HG02798 (cell line): ENCODE measurements at regions not wholly inside any gene's neighbourhood (a gene's known extent, or its start where the extent isn't known, plus 50 kb on each side); places are given as distances from the start of the nearest gene placed in this dataset.

Experiments used
- ATAC-seq: cut with Tn5 transposase; IDR thresholded peaks from one replicate; pipeline ENCODE4 v1.9.1; 2021; ENCODE audit warnings: mild to moderate bottlenecking; ENCODE audit not compliant: unreplicated experiment, poor library complexity

DNA sequence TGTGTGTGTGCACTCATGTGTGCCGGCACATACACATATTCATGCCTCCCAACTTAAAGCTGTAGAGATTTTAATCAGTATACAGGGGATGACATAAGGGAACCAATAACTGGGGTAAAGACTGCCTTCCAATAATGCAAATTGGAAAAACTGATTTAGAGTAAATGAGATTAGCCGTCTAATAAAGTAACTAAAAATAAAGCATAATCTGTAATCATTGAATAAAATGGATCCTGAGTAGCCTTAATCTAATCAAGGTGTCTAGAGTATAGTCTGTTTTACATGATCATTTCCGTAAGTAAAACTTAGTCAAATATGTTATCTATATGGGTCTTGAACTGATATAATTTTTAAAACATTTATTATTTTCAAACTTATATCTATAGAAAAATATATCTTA is 925.8 kb downstream of the FSTL5 start:
- ATAC-seq: no peak

DNA sequence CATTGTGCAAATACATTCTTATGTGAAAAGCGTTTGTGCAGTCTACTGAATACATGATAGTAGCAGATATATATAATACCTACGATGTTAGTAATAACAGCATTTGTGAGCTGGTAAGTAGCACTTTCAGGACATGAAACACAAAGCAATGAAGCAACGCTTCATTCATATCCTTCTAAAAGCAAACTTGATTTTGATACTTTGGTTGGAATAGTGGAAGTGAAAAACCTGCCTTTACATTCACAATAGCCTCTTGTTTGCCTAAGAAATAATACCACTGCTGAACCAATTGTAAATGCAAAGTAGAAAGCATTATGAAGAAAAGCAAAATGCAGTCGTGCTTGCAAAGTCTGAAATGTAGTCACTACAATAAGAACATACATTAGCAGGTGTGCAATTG is 926.3 kb downstream of the FSTL5 start:
- ATAC-seq: no peak

DNA sequence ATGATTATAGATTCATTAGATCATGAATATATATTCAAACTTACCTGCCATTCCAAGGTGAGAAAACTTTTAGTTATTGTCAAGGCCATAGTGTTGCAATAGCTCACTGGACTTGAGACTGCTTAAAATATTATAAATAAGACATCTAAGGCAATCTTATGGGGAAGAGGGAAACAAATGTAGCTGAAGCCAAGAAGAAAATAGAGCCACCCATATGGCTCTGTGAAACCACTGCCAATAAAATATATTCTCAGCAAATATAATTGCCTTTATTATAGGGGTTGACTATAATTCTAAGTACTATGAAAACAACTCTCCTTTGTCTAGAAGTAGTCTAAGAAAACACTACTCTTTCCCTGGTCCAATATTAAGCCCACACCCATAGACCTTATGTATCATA is 938.5 kb downstream of the FSTL5 start:
- no peak for ATAC-seq

DNA sequence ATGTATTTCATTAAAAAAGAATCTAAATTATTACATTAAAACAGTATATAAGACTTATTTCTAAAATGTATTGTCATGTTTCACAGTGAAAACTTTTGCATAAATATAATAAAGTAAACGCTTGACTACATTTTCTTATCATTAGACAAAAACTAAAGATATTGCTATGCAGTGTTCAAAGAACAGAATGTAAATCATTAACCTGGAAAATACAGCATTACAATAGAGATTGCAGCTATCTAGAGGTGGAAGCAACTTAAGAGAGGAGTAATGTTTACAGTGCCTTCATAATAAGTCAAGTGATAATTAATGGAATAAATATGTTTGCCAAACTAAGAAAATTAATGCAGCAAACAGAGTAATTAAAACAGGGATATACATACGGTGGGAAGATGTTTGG is 940.9 kb downstream of the FSTL5 start:
- ATAC-seq: no peak

DNA sequence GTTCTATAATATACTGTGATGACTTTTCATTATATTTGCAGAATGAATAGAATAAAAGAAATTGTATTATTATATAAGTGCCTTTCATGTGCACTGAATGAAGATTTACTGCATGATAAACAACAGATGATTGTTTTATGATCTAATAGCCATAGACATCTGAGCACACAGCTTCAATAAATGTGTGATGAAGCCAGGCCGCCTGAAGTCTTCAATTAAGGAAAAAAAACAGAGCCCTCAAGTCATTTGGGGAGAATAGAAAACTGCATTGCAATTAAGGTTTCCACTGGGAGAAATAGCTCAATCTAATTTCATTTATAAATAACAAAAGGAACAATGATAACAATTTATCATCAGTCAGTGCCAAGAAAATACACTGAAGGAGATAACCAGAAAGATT is 955.2 kb downstream of the FSTL5 start:
- no peak for ATAC-seq

DNA sequence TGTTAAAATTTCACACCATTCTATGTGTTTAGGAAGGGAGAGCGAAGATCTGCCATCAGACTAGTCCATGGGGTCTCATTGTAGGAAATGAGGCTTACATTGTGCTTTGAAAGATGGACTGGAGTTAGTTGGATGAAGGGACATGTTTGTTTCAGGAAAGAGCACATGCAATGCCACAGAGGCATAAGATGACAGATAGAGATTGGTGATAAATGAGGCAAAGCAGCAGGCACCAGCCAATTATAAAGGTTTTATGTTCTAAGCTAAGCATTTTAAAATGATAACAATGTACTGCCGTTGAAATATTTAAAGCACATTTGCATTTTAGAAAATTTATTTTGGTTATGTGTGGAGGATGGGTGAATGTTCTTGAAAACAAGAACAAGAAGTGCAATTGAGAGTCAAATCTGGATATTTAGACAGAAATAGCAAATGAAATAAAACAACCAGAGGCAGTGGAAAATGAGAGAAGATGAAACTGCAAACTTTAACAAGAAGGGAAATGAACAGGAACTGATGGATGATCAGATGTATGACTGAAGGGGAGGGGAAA is 957.2 kb downstream of the FSTL5 start:
- ATAC-seq: no peak

DNA sequence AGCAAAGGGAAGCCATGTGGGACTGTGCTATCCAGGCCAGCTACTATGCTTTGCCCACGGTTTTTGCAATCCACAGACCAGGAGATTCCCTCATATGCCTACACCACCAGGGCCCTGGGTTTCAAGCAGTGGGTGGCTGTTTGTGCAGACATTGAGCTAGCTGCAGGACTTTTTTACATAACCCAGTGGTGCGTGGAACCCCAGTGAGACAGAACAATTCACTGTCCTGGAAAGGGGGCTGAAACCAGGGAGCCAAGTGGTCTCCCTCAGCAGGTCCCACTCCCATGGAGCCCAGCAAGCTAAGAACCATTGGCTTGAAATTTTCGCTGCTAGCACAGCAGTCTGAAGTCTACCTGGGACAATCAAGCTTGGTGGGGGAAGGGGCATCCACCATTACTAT is 959.9 kb downstream of the FSTL5 start:
- no peak for ATAC-seq

DNA sequence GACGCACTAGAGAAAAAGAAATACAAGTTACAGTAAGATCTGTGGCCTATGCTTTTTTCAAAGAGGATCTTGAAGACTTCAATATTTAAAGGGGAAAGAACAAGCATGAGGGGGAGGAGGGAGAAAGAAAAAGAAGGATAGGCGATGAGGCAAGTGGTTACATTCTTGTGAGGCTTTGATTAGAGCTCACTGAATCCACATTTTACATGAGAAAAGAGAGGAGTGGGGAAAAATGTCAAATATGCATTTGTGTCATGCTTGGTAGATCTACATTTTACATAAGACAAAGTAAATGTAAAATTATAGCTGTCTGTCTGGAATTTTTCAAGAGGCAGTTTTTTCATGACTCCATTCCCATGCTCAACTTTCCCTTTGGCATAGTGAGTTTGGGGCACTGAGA is 965.9 kb downstream of the FSTL5 start:
- no peak for ATAC-seq

DNA sequence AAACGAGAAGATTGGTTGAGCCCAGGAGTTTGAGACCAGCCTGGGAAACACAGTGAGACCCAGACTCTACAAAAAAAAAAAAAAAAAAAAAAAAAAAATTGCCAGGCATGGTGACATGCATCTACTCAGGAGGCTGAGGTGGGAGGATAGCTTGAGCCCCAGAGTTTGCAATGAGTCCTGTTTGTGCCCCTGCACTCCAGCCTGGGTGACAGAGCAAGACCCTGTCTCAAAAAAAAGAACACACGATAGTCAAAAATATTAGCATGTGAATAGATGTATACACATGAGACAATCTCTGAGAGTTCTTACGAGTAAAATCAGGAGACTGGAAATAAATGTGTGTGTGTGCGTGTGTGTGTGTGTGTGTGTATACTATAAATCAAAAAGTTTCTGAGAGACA is 966.3 kb downstream of the FSTL5 start:
- no peak for ATAC-seq

DNA sequence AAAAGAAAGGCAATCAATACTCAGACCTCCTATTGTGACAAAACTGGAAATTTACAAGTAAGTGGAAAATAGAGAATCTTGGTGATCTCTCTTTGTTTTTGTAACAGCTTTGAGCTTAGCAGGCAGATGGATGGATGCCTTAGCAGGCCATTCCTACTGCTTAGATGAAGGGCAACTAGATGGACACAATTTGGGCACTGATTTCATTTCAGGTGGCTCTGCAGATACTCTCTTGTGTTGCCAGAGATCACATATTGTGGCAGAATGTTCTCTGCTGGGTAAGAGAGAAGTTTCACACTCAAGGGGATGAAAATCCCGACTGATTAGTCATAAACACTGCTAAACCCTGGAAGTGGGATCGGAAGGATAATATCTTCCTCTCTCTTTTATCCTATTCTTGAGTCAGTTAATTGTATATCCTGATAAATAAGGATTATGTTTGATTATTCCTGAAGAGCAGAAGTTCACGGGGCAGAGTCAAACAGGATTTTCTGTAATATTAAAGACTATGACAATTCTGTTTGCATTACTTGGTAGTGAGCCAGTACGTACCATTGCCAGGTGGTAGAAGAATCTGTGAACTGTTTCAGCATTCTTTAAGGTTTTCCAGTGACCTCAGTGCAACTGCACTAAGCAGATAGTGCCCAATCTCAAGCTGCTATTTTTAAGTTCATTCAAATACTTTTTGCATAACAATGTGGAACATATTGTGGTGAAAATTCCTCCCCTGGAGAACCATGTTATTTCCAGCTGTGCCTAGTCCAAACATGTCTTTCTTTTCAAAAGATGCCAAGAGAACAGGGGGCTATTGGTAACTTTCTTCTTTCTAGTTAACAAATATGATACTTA is 974.3 kb downstream of the FSTL5 start:
- no peak for ATAC-seq

DNA sequence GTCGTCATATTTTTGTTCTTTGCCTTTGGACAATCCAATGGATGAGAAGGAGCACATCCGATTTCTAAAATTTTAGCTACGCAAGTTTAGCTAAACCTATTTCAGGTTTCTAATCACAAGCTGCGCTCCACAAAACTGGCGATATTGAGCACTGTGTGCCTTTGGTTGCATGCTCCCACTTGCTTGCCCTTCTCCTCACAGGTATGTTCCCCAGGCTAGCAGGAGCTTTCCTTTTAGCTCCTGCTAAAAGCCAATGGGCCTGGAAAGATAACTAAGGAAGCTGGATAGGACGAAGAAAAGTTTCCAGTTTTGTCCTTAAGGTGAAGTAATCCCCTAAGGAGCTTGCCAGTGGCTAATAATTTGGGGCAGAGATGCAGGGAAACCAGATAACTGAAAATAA is 975.2 kb downstream of the FSTL5 start:
- ATAC-seq: no peak

DNA sequence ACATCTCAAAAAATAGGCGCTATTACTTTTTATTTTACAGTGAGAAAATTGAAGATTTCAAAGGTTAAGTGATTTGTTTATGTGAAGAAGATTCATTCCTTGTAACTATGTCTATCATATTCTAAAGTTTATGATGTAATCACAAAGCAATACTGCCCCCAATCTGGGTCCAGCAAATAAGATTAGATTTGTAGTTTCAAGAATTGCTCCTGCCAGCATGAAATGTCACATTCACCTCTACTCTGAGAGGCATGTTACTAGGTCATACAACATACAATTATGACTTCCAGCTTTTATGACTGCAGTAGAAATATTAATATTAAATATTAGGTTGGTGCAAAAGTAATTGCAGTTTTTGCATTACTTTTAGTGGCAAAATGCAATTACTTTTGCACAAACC is 976.2 kb downstream of the FSTL5 start:
- ATAC-seq: no peak

DNA sequence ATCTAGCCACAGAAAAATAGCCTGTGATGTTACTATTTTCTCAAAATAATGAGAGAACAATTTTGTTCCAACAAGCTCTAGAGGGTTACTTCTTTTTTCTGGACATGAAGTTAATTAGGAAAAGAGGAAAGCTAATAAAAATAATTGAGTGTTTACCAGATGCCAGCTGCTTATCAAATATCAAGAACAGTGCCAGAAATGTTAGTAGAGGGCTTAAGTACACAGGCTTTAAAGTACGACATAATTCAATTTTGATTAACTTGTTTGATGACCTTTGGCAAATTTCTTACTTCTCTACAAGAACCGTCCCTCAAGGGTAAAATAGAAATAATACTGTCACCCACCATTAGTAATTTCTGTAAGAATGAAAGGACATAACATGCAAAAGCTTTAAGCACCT is 977.0 kb downstream of the FSTL5 start:
- ATAC-seq: no peak

DNA sequence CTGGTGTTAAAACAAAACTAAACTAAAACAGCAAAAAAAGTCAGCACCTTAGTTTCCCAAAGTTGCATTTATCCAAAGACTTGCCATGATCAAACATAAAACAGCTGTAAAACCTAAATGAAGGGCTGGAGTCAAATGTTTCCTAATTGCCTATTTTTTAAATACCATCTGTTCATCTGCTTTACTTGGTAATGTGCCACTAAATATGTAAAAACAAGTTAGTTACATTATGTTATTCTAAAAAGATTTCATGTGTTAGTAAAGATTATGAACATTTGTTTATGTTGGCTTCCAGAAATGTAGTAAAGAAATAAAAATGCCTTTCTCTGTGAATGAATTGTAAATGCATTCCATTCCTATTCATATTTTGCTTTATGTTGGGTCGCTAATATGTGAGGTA is 977.8 kb downstream of the FSTL5 start:
- no peak for ATAC-seq

DNA sequence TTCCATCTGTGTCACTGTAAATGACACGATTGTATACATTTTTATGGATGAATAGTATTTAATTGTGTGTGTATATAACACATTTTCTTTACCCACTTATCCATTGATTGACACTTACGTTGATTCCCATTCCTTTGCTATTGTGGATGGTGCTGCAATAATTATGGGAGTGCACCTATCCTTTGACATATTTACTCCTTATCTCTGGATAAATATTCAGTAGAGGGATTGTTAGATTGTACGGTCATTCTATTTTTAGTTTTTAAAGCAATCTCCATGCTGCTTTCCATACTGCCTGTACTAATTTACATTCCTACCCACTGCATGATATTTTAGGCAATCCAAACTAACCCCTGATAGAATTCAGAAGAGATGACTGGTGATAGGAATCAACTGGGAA is 980.1 kb downstream of the FSTL5 start:
- ATAC-seq: no peak

DNA sequence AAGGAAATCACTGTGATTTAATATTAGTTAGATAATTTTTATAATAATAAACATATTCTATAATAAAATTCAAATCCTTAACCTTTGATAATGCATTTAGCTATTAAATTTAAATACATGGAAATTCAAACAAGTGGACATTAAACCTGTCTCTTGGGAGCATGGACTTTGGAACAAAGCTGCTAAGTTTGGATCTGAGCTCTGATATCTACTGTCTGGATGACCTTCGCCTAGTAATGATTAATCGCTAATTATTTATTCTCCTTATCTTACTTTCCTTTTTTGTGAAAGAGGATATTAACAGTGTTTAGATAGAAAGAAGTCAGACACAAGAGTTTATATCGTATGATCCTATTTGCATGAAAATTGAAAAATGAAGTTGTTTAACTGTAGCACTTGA is 980.9 kb downstream of the FSTL5 start:
- no peak for ATAC-seq

DNA sequence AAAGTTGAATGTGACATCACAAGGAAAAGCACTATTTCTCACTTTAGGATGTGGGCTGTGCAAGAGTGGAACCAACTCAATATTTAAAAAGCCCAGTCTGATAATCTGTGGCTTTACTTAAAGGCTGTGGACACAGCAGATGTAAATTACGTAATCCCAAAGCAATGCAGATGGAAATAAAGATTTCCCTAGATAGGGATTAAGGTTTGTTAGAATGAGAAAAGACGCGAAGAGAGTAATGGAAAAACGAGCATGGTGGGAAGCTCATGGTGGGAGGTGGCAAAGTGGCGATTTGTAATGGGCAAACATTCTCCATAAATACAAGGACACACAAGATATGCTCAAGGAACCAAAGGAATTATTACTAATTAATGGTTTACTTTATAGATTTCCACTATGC is 985.5 kb downstream of the FSTL5 start:
- ATAC-seq: no peak

DNA sequence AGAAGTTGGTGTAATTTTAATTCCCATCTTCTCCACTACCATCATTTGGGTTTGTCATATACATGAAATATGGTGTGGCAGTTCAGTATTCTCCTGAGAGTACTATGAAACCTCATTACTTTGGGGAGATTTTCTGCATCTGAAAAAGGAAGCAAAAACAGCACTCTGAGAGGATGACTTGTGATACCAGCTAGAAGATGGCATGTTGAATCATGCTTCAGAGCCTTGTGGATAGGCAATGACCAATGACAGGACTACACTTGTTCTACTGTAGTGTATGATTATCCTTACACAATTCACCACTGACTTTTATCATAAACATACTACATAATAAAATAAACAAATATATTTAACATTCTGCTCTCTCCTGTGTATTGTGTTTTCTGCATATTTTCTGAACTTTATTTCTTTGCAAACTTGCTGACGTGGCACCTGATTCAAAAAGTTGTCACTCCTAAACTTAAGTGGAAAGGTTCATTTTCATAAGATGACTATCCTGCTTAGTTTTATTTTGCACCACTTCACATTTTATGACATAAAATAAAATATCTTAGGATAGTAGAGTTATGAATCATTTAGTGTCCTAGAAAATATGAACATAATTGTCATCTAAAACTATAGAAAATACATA is 991.3 kb downstream of the FSTL5 start:
- ATAC-seq: no peak

DNA sequence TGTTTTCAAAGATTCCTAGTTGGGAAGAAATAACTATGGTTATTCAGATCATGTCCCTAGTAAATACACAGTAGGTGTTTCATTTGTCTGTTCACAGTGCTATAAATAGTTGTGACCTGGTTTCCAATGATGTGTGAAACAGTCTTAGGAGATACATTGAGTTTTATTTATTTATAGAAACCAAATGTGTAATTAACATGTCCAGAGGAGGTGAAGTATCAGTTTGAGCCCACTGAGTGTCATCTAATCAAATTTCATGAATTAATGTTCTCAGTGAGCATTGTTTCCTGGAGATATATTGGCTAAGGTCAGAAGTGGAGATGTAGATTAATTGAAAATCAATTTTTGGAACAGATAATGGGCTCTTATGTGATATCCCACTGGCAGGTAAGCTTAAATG is 996.3 kb downstream of the FSTL5 start:
- no peak for ATAC-seq

DNA sequence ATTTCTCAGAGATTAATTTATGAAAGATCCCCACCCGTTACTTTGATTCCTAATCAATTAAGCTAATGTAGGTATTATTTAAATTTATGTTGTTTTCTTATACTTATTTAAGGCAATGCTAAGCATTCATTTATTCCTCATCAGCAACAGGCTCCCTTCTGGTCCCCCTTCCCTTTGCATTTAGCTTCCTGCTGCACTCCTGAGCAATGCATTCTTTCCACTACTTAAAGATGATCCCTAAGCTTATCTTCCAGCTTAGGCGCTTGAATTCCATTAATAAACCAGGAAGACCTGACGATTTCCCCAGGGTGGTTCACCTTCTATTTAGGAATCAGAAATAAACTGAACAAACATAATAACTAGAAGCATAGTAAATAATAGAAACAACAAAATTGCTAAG is 1003.1 kb downstream of the FSTL5 start:
- no peak for ATAC-seq

DNA sequence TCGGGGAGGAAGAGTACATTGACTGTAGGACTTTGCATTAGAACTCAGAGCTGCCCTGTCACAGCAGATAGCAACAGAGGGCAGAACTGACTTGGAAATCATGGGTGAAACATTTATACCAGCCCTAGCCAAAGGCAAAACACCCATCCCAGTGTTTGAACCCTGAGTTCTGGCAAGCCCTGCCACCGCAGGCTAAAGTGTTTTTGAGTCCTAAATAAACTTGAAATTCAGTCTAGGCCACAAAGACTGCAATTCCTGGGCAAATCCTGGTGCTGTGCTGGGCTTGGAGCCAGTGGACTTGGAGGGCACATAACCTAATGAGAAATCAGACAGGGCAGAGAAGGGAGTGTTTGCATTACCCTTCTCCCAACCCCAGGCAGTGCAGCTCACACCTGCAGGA is 1015.7 kb downstream of the FSTL5 start:
- no peak for ATAC-seq

DNA sequence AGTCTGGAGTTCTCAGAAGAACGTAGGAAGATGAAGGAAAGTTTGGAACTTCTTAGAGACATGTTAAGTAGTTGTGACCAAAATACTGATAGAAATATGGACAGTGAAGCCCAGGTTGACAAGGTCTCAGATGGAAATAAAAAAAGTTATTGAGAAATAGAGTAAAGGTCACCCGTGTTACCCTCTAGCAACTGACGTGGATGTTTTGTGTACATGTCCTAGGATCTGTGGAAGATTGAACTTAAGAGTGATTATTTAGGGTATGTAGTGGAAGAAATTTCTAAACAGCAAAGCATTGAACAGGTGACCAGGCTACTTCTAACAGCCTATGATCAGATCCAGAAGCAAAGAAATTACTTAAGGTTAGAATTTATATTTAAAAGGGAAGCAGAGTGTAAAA is 1020.4 kb downstream of the FSTL5 start:
- no peak for ATAC-seq
